Suprapubic skin (tissue), 4 donors: ENCODE measurements at regions not wholly inside any gene's neighbourhood (a gene's known extent, or its start where the extent isn't known, plus 50 kb on each side); places are given as distances from the start of the nearest gene placed in this dataset.

ENCODE experiments used
- DNase-seq, 2 donors: peaks; one replicate each; pipeline ENCODE4 v3.0.0-alpha.2; 2019; ENCODE audit warnings: low spot score in 2 of 2
- H3K27ac ChIP-seq: fragments of 200-600 bp; sonication (generic); one replicate; pipeline ENCODE4 v1.5.1; 2019
- H3K27me3 ChIP-seq: fragments of 200-600 bp; sonication (generic); one replicate; pipeline ENCODE4 v1.5.1; 2019
- H3K36me3 ChIP-seq: fragments of 200-600 bp; sonication (generic); one replicate; pipeline ENCODE4 v1.5.1; 2019
- H3K4me1 ChIP-seq: fragments of 200-600 bp; sonication (generic); one replicate; pipeline ENCODE4 v1.5.1; 2019
- H3K4me3 ChIP-seq: fragments of 200-600 bp; sonication (generic); one replicate; pipeline ENCODE4 v1.5.1; 2019; ENCODE audit warnings: mild to moderate bottlenecking
- H3K9me3 ChIP-seq: fragments of 200-600 bp; sonication (generic); one replicate; pipeline ENCODE4 v1.5.1; 2019
- CTCF ChIP-seq, 2 donors: fragments of 200-600 bp in 1 of 2; fragments of 450-650 bp in 1 of 2; sonication (generic) in 1 of 2; IDR thresholded peaks; one replicate each; pipeline ENCODE4 v1.5.1; 2016 to 2019; ENCODE audit warnings: antibody characterized with exemption in 2 of 2, mild to moderate bottlenecking in 1 of 2, moderate library complexity in 1 of 2
- EP300 ChIP-seq: sonication (generic); formaldehyde crosslinking; IDR thresholded peaks from one replicate; pipeline ENCODE4 v1.6.1; 2017; ENCODE audit warnings: antibody characterized with exemption
- POLR2A ChIP-seq, 2 donors: fragments of 450-650 bp; IDR thresholded peaks; one replicate each; pipeline ENCODE4 v1.6.1; 2017; ENCODE audit warnings: antibody characterized with exemption in 2 of 2, mild to moderate bottlenecking in 2 of 2, moderate library complexity in 2 of 2
- POLR2AphosphoS5 ChIP-seq, 3 donors: sonication (generic); formaldehyde crosslinking; IDR thresholded peaks; one replicate each; pipeline ENCODE4 v1.6.1; 2017; ENCODE audit warnings: antibody characterized with exemption in 3 of 3
- WGBS: methylation state at CpG from one replicate; pipeline ENCODE4 v1.1.5; 2018; 5-methylcytosine and 5-hydroxymethylcytosine counted together

GRCh38 chr1:4528590-4528989 lies 125.8 kb upstream of the AJAP1 start:
- no peaks in the 10 kb centered on the region for H3K36me3 ChIP-seq
- H3K27me3 ChIP-seq: peaks cover 41% of the 10 kb centered on the region
- no peaks in the 10 kb centered on the region for H3K4me1 ChIP-seq
- no peak for DNase-seq
- no peaks in the 10 kb centered on the region for H3K9me3 ChIP-seq
- WGBS: 88% methylated on average over 6 of the region's 10 CpGs
- H3K27ac ChIP-seq: no peak overlapping the region
- H3K4me3 ChIP-seq: no peak overlapping the region
- TF ChIP-seq POLR2AphosphoS5 (IDR thresholded peaks at IDR 0.05) (no peak), EP300 (no peak), CTCF (IDR thresholded peaks at IDR 0.05) (no peak), POLR2A (IDR thresholded peaks at IDR 0.05) (no peak)

GRCh38 chr1:4529446-4530165 lies 124.8 kb upstream of the AJAP1 start:
- Histone ChIP-seq H3K27ac (no peak overlapping the region), H3K4me1 (no peaks in the 10 kb centered on the region), H3K36me3 (no peaks in the 10 kb centered on the region), H3K9me3 (no peaks in the 10 kb centered on the region), H3K4me3 (no peak overlapping the region), H3K27me3 (peaks cover 41% of the 10 kb centered on the region)
- TF ChIP-seq POLR2A (IDR thresholded peaks at IDR 0.05): no peak
- no peak for TF ChIP-seq CTCF (IDR thresholded peaks at IDR 0.05)
- no peak for TF ChIP-seq POLR2AphosphoS5 (IDR thresholded peaks at IDR 0.05)
- TF ChIP-seq EP300: no peak
- 61% methylated on average over 14 of the region's 14 CpGs for WGBS
- no peak for DNase-seq

- H3K27me3 ChIP-seq: peaks cover 34% of the 10 kb centered on the region
- H3K27ac ChIP-seq: no peak overlapping the region
- 74% methylated on average over 9 of the region's 9 CpGs for WGBS
- H3K9me3 ChIP-seq: no peaks in the 10 kb centered on the region
- no peak for DNase-seq
- H3K36me3 ChIP-seq: no peaks in the 10 kb centered on the region
- H3K4me3 ChIP-seq: no peak overlapping the region
- TF ChIP-seq EP300 (no peak), CTCF (IDR thresholded peaks at IDR 0.05) (no peak), POLR2A (IDR thresholded peaks at IDR 0.05) (no peak)
- no peaks in the 10 kb centered on the region for H3K4me1 ChIP-seq
These were observed 124.1 kb upstream of the AJAP1 start for GRCh38 chr1:4530166-4530785.

GRCh38 chr1:4531842-4532241 lies 122.6 kb upstream of the AJAP1 start:
- H3K27ac ChIP-seq: no peak overlapping the region
- no peaks in the 10 kb centered on the region for H3K4me1 ChIP-seq
- 70% methylated on average over 2 of the region's 5 CpGs for WGBS
- H3K4me3 ChIP-seq: no peak overlapping the region
- no peaks in the 10 kb centered on the region for H3K9me3 ChIP-seq
- no peaks in the 10 kb centered on the region for H3K36me3 ChIP-seq
- TF ChIP-seq POLR2A (IDR thresholded peaks at IDR 0.05): no peak
- TF ChIP-seq EP300: no peak
- TF ChIP-seq CTCF (IDR thresholded peaks at IDR 0.05): no peak
- no peak for TF ChIP-seq POLR2AphosphoS5 (IDR thresholded peaks at IDR 0.05)
- no peak for DNase-seq
- peaks cover 28% of the 10 kb centered on the region for H3K27me3 ChIP-seq

- H3K4me1 ChIP-seq: no peaks in the 10 kb centered on the region
- 93% methylated on average over 4 of the region's 4 CpGs for WGBS
- TF ChIP-seq CTCF (IDR thresholded peaks at IDR 0.05): no peak
- no peak for TF ChIP-seq EP300
- TF ChIP-seq POLR2AphosphoS5 (IDR thresholded peaks at IDR 0.05): no peak
- peaks cover 27% of the 10 kb centered on the region for H3K27me3 ChIP-seq
- H3K36me3 ChIP-seq: no peaks in the 10 kb centered on the region
- DNase-seq: no peak
- H3K4me3 ChIP-seq: no peak overlapping the region
- no peaks in the 10 kb centered on the region for H3K9me3 ChIP-seq
- H3K27ac ChIP-seq: no peak overlapping the region
These were observed 121.8 kb upstream of the AJAP1 start for GRCh38 chr1:4532656-4533055.
